ENCODE measurements at regions not wholly inside any gene's neighbourhood (a gene's known extent, or its start where the extent isn't known, plus 50 kb on each side); places are given as distances from the start of the nearest gene placed in this dataset.

GRCh38 chr6:164442572-164442971 lies 866.8 kb downstream of the C6orf118 start:
- no peaks in the 10 kb centered on the region for H3K36me3 ChIP-seq (ENCODE audit: insufficient read depth, low read length)
- H3K79me2 ChIP-seq (ENCODE audit: insufficient read depth, low read length) = no peaks in the 10 kb centered on the region
- no peaks in the 10 kb centered on the region; the same call in 1 of the 2 replicates for H3K9me3 ChIP-seq (ENCODE audit: insufficient read depth, low read depth, low read length)
- H3F3A ChIP-seq (ENCODE audit: low read depth) = no peaks in the 10 kb centered on the region
- no peak for TF ChIP-seq CTCF (conservative IDR thresholded peaks at IDR 0.05; ENCODE audit: low read length)
- no peak for TF ChIP-seq EZH2phosphoT487 (IDR thresholded peaks at IDR 0.05; ENCODE audit: borderline replicate concordance)
- no peak overlapping the region for H3K4me3 ChIP-seq (ENCODE audit: low read length, poor library complexity, severe bottlenecking)
- H3K27me3 ChIP-seq (ENCODE audit: insufficient read depth, low read length, poor library complexity, severe bottlenecking) = no peaks in the 10 kb centered on the region
- H3K9ac ChIP-seq (ENCODE audit: low read depth, low read length, poor library complexity, severe bottlenecking) = no peak overlapping the region
- H3K4me1 ChIP-seq (ENCODE audit: insufficient read depth, low read length, poor library complexity, severe bottlenecking) = no peaks in the 10 kb centered on the region
- H3K9me2 ChIP-seq (replicated peaks; ENCODE audit: low read depth, low read length) = no peaks in the 10 kb centered on the region
- no peak overlapping the region for H2AFZ ChIP-seq (ENCODE audit: low read length)
- no peak overlapping the region for H3K4me2 ChIP-seq (ENCODE audit: low read depth, low read length, poor library complexity, severe bottlenecking)
- no peaks in the 10 kb centered on the region for H4K20me1 ChIP-seq (ENCODE audit: insufficient read depth, low read length, poor library complexity, severe bottlenecking)

GRCh38 chr6:164439331-164439730 lies 870.1 kb downstream of the C6orf118 start:
- H3K9me3 ChIP-seq (ENCODE audit: insufficient read depth, low read depth, low read length) = no peaks in the 10 kb centered on the region; the same call in 1 of the 2 replicates

DNA sequence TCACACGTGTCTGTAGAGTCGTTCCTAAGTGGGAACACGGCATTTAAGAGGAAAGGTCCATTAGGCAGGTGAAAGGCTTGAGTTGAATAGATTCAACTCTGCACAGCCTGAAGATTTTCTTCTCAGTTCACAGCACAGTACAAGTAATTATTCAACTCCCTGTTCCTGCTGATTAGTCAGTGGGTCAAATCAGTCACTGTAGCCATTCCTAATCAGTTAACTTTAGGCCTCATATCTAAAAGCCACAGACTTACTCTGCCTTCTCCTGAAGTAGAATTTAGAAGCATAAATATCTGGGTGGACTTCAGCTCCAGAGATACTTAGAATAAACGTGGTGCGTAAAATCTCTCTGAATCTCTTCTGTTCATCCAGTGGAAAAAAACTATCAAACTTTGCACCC lies 872.4 kb downstream of the C6orf118 start:
- no peak overlapping the region for H3K4me2 ChIP-seq (ENCODE audit: low read depth, low read length, poor library complexity, severe bottlenecking)
- H3F3A ChIP-seq (ENCODE audit: low read depth) = no peaks in the 10 kb centered on the region
- no peaks in the 10 kb centered on the region; the same call in 1 of the 2 replicates for H3K9me3 ChIP-seq (ENCODE audit: insufficient read depth, low read depth, low read length)
- no peak for TF ChIP-seq EZH2phosphoT487 (IDR thresholded peaks at IDR 0.05; ENCODE audit: borderline replicate concordance)
- no peak for TF ChIP-seq CTCF (conservative IDR thresholded peaks at IDR 0.05; ENCODE audit: low read length)
- H3K4me1 ChIP-seq (ENCODE audit: insufficient read depth, low read length, poor library complexity, severe bottlenecking) = no peaks in the 10 kb centered on the region
- H4K20me1 ChIP-seq (ENCODE audit: insufficient read depth, low read length, poor library complexity, severe bottlenecking) = no peaks in the 10 kb centered on the region
- no peaks in the 10 kb centered on the region for H3K36me3 ChIP-seq (ENCODE audit: insufficient read depth, low read length)
- no peak overlapping the region for H3K4me3 ChIP-seq (ENCODE audit: low read length, poor library complexity, severe bottlenecking)
- no peak overlapping the region for H3K9ac ChIP-seq (ENCODE audit: low read depth, low read length, poor library complexity, severe bottlenecking)
- H3K27me3 ChIP-seq (ENCODE audit: insufficient read depth, low read length, poor library complexity, severe bottlenecking) = no peaks in the 10 kb centered on the region
- H3K9me2 ChIP-seq (replicated peaks; ENCODE audit: low read depth, low read length) = no peaks in the 10 kb centered on the region
- H2AFZ ChIP-seq (ENCODE audit: low read length) = no peak overlapping the region
- no peaks in the 10 kb centered on the region for H3K79me2 ChIP-seq (ENCODE audit: insufficient read depth, low read length)

More at GRCh38 chr6:164439331-164439730, 870.1 kb downstream of the C6orf118 start:
- Histone ChIP-seq H3K4me2 (ENCODE audit: low read depth, low read length, poor library complexity, severe bottlenecking) (no peak overlapping the region), H3K4me1 (ENCODE audit: insufficient read depth, low read length, poor library complexity, severe bottlenecking) (no peaks in the 10 kb centered on the region), H3K27me3 (ENCODE audit: insufficient read depth, low read length, poor library complexity, severe bottlenecking) (no peaks in the 10 kb centered on the region), H3K36me3 (ENCODE audit: insufficient read depth, low read length) (no peaks in the 10 kb centered on the region), H3K4me3 (ENCODE audit: low read length, poor library complexity, severe bottlenecking) (no peak overlapping the region), H3K9me2 (replicated peaks; ENCODE audit: low read depth, low read length) (no peaks in the 10 kb centered on the region), H2AFZ (ENCODE audit: low read length) (no peak overlapping the region), H3K79me2 (ENCODE audit: insufficient read depth, low read length) (no peaks in the 10 kb centered on the region), H4K20me1 (ENCODE audit: insufficient read depth, low read length, poor library complexity, severe bottlenecking) (no peaks in the 10 kb centered on the region), H3K9ac (ENCODE audit: low read depth, low read length, poor library complexity, severe bottlenecking) (no peak overlapping the region), H3F3A (ENCODE audit: low read depth) (no peaks in the 10 kb centered on the region)
- TF ChIP-seq EZH2phosphoT487 (IDR thresholded peaks at IDR 0.05; ENCODE audit: borderline replicate concordance) = no peak
- no peak for TF ChIP-seq CTCF (conservative IDR thresholded peaks at IDR 0.05; ENCODE audit: low read length)
